Testis (tissue), 2 donors: ENCODE measurements at regions not wholly inside any gene's neighbourhood (a gene's known extent, or its start where the extent isn't known, plus 50 kb on each side); places are given as distances from the start of the nearest gene placed in this dataset.
"Not testable (repeated sequence)": the region's sequence is repeated elsewhere in the genome, so short reads cannot be mapped to it uniquely, and the experiment has no call there.

Experiments
- POLR2A ChIP-seq: fragments of 450-650 bp; IDR thresholded peaks from one replicate; pipeline ENCODE4 v1.6.1; 2017; ENCODE audit warnings: antibody characterized with exemption, mild to moderate bottlenecking, moderate library complexity
- TF ChIP-seq, protein P1 (sequence below), 3 experiments: fragments of 450-650 bp in 2 of 3; fragments of 200-600 bp in 1 of 3; sonication (generic) in 1 of 3; IDR thresholded peaks; one replicate each; pipeline ENCODE4 v1.5.1; 2016 to 2019; ENCODE audit warnings: antibody characterized with exemption in 3 of 3, mild to moderate bottlenecking in 2 of 3, moderate library complexity in 1 of 3

- TF ChIP-seq, protein P1, sequence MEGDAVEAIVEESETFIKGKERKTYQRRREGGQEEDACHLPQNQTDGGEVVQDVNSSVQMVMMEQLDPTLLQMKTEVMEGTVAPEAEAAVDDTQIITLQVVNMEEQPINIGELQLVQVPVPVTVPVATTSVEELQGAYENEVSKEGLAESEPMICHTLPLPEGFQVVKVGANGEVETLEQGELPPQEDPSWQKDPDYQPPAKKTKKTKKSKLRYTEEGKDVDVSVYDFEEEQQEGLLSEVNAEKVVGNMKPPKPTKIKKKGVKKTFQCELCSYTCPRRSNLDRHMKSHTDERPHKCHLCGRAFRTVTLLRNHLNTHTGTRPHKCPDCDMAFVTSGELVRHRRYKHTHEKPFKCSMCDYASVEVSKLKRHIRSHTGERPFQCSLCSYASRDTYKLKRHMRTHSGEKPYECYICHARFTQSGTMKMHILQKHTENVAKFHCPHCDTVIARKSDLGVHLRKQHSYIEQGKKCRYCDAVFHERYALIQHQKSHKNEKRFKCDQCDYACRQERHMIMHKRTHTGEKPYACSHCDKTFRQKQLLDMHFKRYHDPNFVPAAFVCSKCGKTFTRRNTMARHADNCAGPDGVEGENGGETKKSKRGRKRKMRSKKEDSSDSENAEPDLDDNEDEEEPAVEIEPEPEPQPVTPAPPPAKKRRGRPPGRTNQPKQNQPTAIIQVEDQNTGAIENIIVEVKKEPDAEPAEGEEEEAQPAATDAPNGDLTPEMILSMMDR (IDR thresholded peaks at IDR 0.05), result not testable (repeated sequence)
- not testable (repeated sequence) for TF ChIP-seq POLR2A
Measured at GRCh38 chr7:150096213-150096994, 222.6 kb downstream of the ATP6V0E2 start.
